Psoas muscle (tissue), 7 donors: ENCODE measurements at regions not wholly inside any gene's neighbourhood (a gene's known extent, or its start where the extent isn't known, plus 50 kb on each side); places are given as distances from the start of the nearest gene placed in this dataset.

Source experiments
- ATAC-seq, 4 donors: fragments of 200-7000 bp; cut with Tn5 transposase; one replicate each; pipeline ENCODE4 v1.9.1; 2020; ENCODE audit warnings: moderate library complexity in 3 of 4, mild to moderate bottlenecking in 2 of 4
- DNase-seq, 2 donors: peaks; one replicate each; pipeline ENCODE4 v3.0.0-alpha.2; 2020
- H3K27ac ChIP-seq: fragments of 200-600 bp; one replicate; pipeline ENCODE4 v1.8.0; 2022
- H3K27me3 ChIP-seq, 3 donors: fragments of 200-600 bp in 1 of 3; one replicate each; pipeline versions ENCODE4 v1.6.1 to v1.8.0; 2013 to 2022; ENCODE audit warnings: low read length in 2 of 3, mild to moderate bottlenecking in 2 of 3, moderate library complexity in 1 of 3; ENCODE audit not compliant: insufficient read depth in 3 of 3
- H3K36me3 ChIP-seq, 2 donors: fragments of 200-600 bp in 1 of 2; one replicate each; pipeline versions ENCODE4 v1.6.1 to v1.8.0; 2013 to 2022; ENCODE audit warnings: low read depth in 1 of 2, mild to moderate bottlenecking in 1 of 2, moderate library complexity in 1 of 2; ENCODE audit not compliant: insufficient read depth in 1 of 2
- H3K4me1 ChIP-seq: fragments of 200-600 bp; one replicate; pipeline ENCODE4 v1.8.0; 2022
- H3K4me3 ChIP-seq: fragments of 200-600 bp; one replicate; pipeline ENCODE4 v1.8.0; 2022; ENCODE audit warnings: mild to moderate bottlenecking
- H3K9me3 ChIP-seq: fragments of 200-600 bp; one replicate; pipeline ENCODE4 v1.8.0; 2022
- WGBS, 3 donors: extraction: QIAGEN DNeasy Blood & Tissue Kit; methylation state at CpG; one replicate each; pipeline versions ENCODE4 v1.1.6 to v1.1.7; 2013; 5-methylcytosine and 5-hydroxymethylcytosine counted together
- intact Hi-C, 2 donors: fragments of 100-400 bp; cut with DNase I; formaldehyde crosslinking; loops; one replicate each; pipeline versions ENCODE4 v1.11.0 to v1.14.2; 2022
- TF ChIP-seq, protein P1 (sequence below): fragments of 200-600 bp; IDR thresholded peaks from one replicate; pipeline ENCODE4 v1.8.0; 2022; ENCODE audit warnings: antibody characterized with exemption
- donor health status: healthy with polysubstance abuse.
- donor health status: DM: no; HTN: no; CAD: no; lungs with moderate emphysema.
- donor health status: Bipolar disorder and iron deficiency.
- donor health status: healthy.
- donor health status: DM: yes; HTN: yes; CAD: no.
- donor health status: DM: no; HTN: no; CAD: no.
- donor health status: DM: yes; HTN: yes; CAD: no.

DNA sequence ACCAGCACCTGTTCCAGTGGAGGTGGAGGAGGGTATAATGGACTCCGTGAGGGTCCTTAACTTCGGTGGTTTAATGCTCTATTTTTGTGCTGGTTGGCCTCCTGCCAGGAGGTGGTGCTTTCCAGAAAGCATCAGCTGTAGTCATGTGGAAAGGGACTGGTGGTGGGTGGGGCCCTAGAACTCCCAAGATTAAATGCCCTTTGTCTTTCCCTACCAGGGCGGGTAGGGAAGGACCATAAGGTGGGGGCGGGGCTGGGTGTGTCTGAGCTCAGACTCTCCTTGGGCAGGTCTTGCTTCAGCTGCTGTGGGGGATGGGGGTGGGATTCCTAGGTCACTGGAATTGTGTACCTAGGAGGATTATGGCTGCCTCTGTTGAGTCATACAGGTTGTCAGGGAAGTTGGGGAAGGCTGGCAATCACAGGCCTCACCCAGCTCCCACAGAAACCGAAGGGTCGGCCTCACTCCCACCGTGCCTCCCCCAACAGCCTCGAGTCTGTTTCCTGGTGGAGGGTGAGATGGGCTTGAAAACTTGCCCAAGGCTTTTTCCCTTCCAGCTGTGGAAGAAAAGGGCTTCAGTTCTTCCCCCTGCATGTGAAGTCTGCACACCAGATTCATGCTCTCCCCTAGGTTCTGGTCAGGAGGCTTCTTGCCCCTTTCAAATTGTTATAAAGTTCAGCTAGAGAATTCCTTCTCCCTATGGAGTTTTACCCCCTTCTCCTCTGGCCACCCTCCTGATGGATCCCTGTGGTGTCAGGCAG lies 60.3 kb upstream of the CLDN10 start:
- Histone ChIP-seq H3K27ac (no peak overlapping the region), H3K4me1 (no peaks in the 10 kb centered on the region), H3K36me3 (no peaks in the 10 kb centered on the region), H3K9me3 (peaks cover 20% of the 10 kb centered on the region), H3K4me3 (no peak overlapping the region), H3K27me3 (no peaks in the 10 kb centered on the region)
- 59 to 64% (median 63%) methylated on average over 8 of the region's 8 CpGs for WGBS, 3 donors
- ATAC-seq (no peak), DNase-seq (no peak)
- TF ChIP-seq, protein P1, sequence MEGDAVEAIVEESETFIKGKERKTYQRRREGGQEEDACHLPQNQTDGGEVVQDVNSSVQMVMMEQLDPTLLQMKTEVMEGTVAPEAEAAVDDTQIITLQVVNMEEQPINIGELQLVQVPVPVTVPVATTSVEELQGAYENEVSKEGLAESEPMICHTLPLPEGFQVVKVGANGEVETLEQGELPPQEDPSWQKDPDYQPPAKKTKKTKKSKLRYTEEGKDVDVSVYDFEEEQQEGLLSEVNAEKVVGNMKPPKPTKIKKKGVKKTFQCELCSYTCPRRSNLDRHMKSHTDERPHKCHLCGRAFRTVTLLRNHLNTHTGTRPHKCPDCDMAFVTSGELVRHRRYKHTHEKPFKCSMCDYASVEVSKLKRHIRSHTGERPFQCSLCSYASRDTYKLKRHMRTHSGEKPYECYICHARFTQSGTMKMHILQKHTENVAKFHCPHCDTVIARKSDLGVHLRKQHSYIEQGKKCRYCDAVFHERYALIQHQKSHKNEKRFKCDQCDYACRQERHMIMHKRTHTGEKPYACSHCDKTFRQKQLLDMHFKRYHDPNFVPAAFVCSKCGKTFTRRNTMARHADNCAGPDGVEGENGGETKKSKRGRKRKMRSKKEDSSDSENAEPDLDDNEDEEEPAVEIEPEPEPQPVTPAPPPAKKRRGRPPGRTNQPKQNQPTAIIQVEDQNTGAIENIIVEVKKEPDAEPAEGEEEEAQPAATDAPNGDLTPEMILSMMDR: no peak
- intact Hi-C loops: loop anchor here in 1 of 2 donors (5.0 to 10.0 kb wide), 2 partner anchors 163 to 345 kb away; no protein-coding TSS in a partner anchor

DNA sequence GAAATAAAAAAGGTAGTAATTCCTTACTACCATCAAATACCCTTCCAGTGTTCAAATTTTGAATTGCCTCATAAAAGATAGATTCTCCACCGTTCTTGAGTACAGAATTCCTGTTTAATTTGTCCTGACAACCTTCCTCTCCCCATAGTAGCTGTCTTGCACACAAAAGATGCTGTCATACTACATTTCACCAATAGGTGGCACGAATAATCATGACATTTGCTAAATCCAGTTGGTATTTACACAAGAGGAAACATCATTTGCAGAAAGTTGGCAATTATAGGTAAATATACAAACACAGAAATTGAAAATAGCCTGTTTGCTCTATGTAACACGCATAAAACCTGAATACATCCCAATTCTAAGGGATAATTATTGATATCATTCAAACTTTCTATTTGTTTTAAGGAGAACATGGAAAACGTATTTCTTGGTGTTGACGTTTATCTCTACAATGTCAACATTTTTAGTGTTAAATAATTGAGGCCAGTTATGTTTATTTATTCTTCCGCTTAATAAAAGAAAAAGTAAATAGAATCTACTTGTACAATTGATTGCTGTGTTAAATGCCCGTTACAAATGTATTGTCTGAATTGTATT lies 58.3 kb upstream of the CLDN10 start:
- Histone ChIP-seq H3K27ac (no peak overlapping the region), H3K4me3 (no peak overlapping the region), H3K36me3 (no peaks in the 10 kb centered on the region), H3K9me3 (peaks cover 20% of the 10 kb centered on the region), H3K4me1 (no peaks in the 10 kb centered on the region), H3K27me3 (no peaks in the 10 kb centered on the region)
- TF ChIP-seq, protein P1: peak; percentile 77
- DNase-seq (no peak), ATAC-seq (no peak)
- WGBS, 3 donors: 58 to 60% (median 59%) methylated on average over 7 of the region's 7 CpGs
- intact Hi-C loops: loop anchor here in 1 of 2 donors (5.0 to 10.0 kb wide), 2 partner anchors 161 to 343 kb away; no protein-coding TSS in a partner anchor

DNA sequence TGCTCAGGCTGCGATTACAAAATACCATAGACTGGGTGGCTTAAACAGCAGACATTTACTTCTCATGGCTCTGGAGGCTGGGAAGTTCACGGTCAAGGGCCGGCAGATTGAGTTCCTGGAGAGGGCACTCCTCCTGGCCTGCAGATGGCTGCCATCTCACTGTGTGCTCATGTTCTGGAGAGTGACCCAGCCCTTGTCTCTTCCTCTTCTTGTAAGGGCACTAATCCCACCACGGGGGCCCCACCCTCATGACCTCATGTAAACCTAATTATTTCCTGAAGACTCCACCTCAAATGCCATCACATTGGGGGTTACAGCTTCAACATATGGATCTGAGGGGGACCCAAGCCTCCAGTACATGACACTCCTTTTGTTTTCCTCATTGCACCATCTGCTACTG lies 56.0 kb upstream of the CLDN10 start:
- H3K4me3 ChIP-seq: no peak overlapping the region
- no peak for DNase-seq
- H3K36me3 ChIP-seq: no peaks in the 10 kb centered on the region
- no peaks in the 10 kb centered on the region for H3K9me3 ChIP-seq
- no peaks in the 10 kb centered on the region for H3K27me3 ChIP-seq
- TF ChIP-seq, protein P1: no peak
- no peaks in the 10 kb centered on the region for H3K4me1 ChIP-seq
- intact Hi-C loops: loop anchor here in 1 of 2 donors (10.0 kb wide), 1 partner anchor 158 kb away; no protein-coding TSS in a partner anchor
- no peak overlapping the region for H3K27ac ChIP-seq
- WGBS, 3 donors: 81 to 95% (median 83%) methylated on average over 4 of the region's 4 CpGs
- no peak for ATAC-seq

DNA sequence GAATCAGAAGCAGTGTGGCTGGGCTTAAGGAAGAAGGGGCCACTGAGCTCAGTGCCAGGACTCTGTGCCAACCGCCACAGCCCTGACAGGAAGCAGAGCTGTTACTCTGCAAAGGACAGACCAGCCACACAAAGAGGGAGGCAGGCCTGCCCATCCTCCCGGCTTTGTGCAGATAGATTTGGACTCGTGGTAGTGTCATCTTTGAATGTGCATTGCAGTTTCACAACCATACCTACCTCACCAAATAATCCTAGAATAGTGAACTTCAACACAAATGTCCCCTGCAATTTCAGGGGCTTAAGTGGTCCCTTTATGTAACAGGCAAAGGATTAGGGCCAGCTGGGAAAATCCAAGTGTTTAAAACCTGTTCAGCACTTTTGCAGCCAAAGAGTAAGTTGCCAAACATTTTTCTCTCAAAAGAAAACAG lies 55.1 kb upstream of the CLDN10 start:
- H3K4me3 ChIP-seq: no peak overlapping the region
- no peaks in the 10 kb centered on the region for H3K4me1 ChIP-seq
- TF ChIP-seq, protein P1: no peak
- no peaks in the 10 kb centered on the region for H3K36me3 ChIP-seq
- H3K9me3 ChIP-seq: no peaks in the 10 kb centered on the region
- ATAC-seq (no peak), DNase-seq (no peak)
- intact Hi-C loops: loop anchor here in 1 of 2 donors (10.0 kb wide), 1 partner anchor 157 kb away; no protein-coding TSS in a partner anchor
- H3K27me3 ChIP-seq: no peaks in the 10 kb centered on the region
- WGBS, 3 donors: 19 to 26% (median 23%) methylated on average over 3 of the region's 3 CpGs
- no peak overlapping the region for H3K27ac ChIP-seq
